ENCODE measurements at regions not wholly inside any gene's neighbourhood (a gene's known extent, or its start where the extent isn't known, plus 50 kb on each side); places are given as distances from the start of the nearest gene placed in this dataset.
"Not testable (repeated sequence)": the region's sequence is repeated elsewhere in the genome, so short reads cannot be mapped to it uniquely, and the experiment has no call there.

- no peaks in the 10 kb centered on the region for H3K4me1 ChIP-seq (ENCODE audit: insufficient read depth, low read length)
- no peak for DNase-seq (ENCODE audit: low read depth)
- Mint-ChIP-seq H3K9me3 (ENCODE audit: unreplicated experiment) (no peaks in the 10 kb centered on the region), H3K4me3 (ENCODE audit: unreplicated experiment) (no peak overlapping the region), H3K4me1 (ENCODE audit: low read depth, unreplicated experiment) (peaks cover 3% of the 10 kb centered on the region), H3K36me3 (ENCODE audit: low read depth, unreplicated experiment) (no peaks in the 10 kb centered on the region), H3K27ac (ENCODE audit: unreplicated experiment) (no peak overlapping the region), H3K27me3 (ENCODE audit: low read depth, unreplicated experiment) (peaks cover 13% of the 10 kb centered on the region)
- no peak overlapping the region for H3K4me2 ChIP-seq (ENCODE audit: low read length)
- H3K9me3 ChIP-seq (ENCODE audit: insufficient read depth, low read depth, low read length) = no peaks in the 10 kb centered on the region
- H2AFZ ChIP-seq (ENCODE audit: low read depth, low read length) = no peak overlapping the region
- H4K20me1 ChIP-seq (ENCODE audit: insufficient read depth, low read length) = no peaks in the 10 kb centered on the region
- no peak for TF ChIP-seq EZH2 (IDR thresholded peaks at IDR 0.05; ENCODE audit: insufficient read depth, low read length)
- no peak for TF ChIP-seq CTCF (IDR thresholded peaks at IDR 0.05; ENCODE audit: insufficient read depth, low read depth, low read length)
- H3K27ac ChIP-seq (ENCODE audit: low read depth, low read length) = no peak overlapping the region
- no peaks in the 10 kb centered on the region for H3K27me3 ChIP-seq (ENCODE audit: insufficient read depth, low read length)
- H3K4me3 ChIP-seq (ENCODE audit: insufficient read depth, low read depth, low read length) = no peak overlapping the region
- H3K9ac ChIP-seq (ENCODE audit: low read length) = no peak overlapping the region
- no peak for FAIRE-seq
- H3K79me2 ChIP-seq (ENCODE audit: insufficient read depth, low read length) = no peaks in the 10 kb centered on the region
- H3K36me3 ChIP-seq (ENCODE audit: insufficient read depth, low read length) = no peaks in the 10 kb centered on the region
Measured at GRCh38 chr11:13786688-13787087, 118.2 kb downstream of the FAR1 start.

GRCh38 chr11:13797616-13798015, 129.1 kb downstream of the FAR1 start:
- not testable (repeated sequence) for H3K9ac ChIP-seq (ENCODE audit: low read length); H3K4me1 ChIP-seq (ENCODE audit: insufficient read depth, low read length); H3K79me2 ChIP-seq (ENCODE audit: insufficient read depth, low read length); H3K4me1 Mint-ChIP-seq (ENCODE audit: low read depth, unreplicated experiment); H2AFZ ChIP-seq (ENCODE audit: low read depth, low read length); FAIRE-seq; H3K4me3 ChIP-seq (ENCODE audit: insufficient read depth, low read depth, low read length); H3K4me3 Mint-ChIP-seq (ENCODE audit: unreplicated experiment); H3K27me3 Mint-ChIP-seq (ENCODE audit: low read depth, unreplicated experiment); H3K27me3 ChIP-seq (ENCODE audit: insufficient read depth, low read length); H3K27ac Mint-ChIP-seq (ENCODE audit: unreplicated experiment); H3K27ac ChIP-seq (ENCODE audit: low read depth, low read length); H4K20me1 ChIP-seq (ENCODE audit: insufficient read depth, low read length); H3K9me3 Mint-ChIP-seq (ENCODE audit: unreplicated experiment); H3K36me3 Mint-ChIP-seq (ENCODE audit: low read depth, unreplicated experiment); H3K9me3 ChIP-seq (ENCODE audit: insufficient read depth, low read depth, low read length); H3K36me3 ChIP-seq (ENCODE audit: insufficient read depth, low read length); DNase-seq (ENCODE audit: low read depth); H3K4me2 ChIP-seq (ENCODE audit: low read length)

GRCh38 chr11:13800901-13801300, 132.4 kb downstream of the FAR1 start:
- Mint-ChIP-seq H3K9me3 (ENCODE audit: unreplicated experiment) (peaks cover 6% of the 10 kb centered on the region), H3K27ac (ENCODE audit: unreplicated experiment) (no peak overlapping the region), H3K27me3 (ENCODE audit: low read depth, unreplicated experiment) (no peaks in the 10 kb centered on the region), H3K4me3 (ENCODE audit: unreplicated experiment) (no peak overlapping the region), H3K4me1 (ENCODE audit: low read depth, unreplicated experiment) (no peaks in the 10 kb centered on the region), H3K36me3 (ENCODE audit: low read depth, unreplicated experiment) (no peaks in the 10 kb centered on the region)
- Histone ChIP-seq H3K27me3 (ENCODE audit: insufficient read depth, low read length) (no peaks in the 10 kb centered on the region), H3K36me3 (ENCODE audit: insufficient read depth, low read length) (no peaks in the 10 kb centered on the region), H3K9me3 (ENCODE audit: insufficient read depth, low read depth, low read length) (no peaks in the 10 kb centered on the region), H3K27ac (ENCODE audit: low read depth, low read length) (no peak overlapping the region), H2AFZ (ENCODE audit: low read depth, low read length) (no peak overlapping the region), H3K4me2 (ENCODE audit: low read length) (no peak overlapping the region), H3K4me3 (ENCODE audit: insufficient read depth, low read depth, low read length) (no peak overlapping the region), H3K79me2 (ENCODE audit: insufficient read depth, low read length) (no peaks in the 10 kb centered on the region), H4K20me1 (ENCODE audit: insufficient read depth, low read length) (no peaks in the 10 kb centered on the region), H3K4me1 (ENCODE audit: insufficient read depth, low read length) (no peaks in the 10 kb centered on the region), H3K9ac (ENCODE audit: low read length) (no peak overlapping the region)
- TF ChIP-seq EZH2 (IDR thresholded peaks at IDR 0.05; ENCODE audit: insufficient read depth, low read length) (no peak), CTCF (IDR thresholded peaks at IDR 0.05; ENCODE audit: insufficient read depth, low read depth, low read length) (no peak)
- no peak for FAIRE-seq
- DNase-seq (ENCODE audit: low read depth) = no peak
